Fibroblast of mammary gland (primary cell): ENCODE measurements at regions not wholly inside any gene's neighbourhood (a gene's known extent, or its start where the extent isn't known, plus 50 kb on each side); places are given as distances from the start of the nearest gene placed in this dataset.
A peak's percentile ranks its signal among the peaks of the same experiment; 100 is the strongest.
"Not testable (repeated sequence)": the region's sequence is repeated elsewhere in the genome, so short reads cannot be mapped to it uniquely, and the experiment has no call there.

Experiments
- DNase-seq: peaks from one replicate; pipeline ENCODE4 v3.0.0-alpha.2; 2010; ENCODE audit warnings: low read depth
- H3K4me3 ChIP-seq: 2 replicates; pipeline ENCODE4 v1.5.1; 2011; ENCODE audit warnings: low read depth, mild to moderate bottlenecking, low read length, moderate library complexity; ENCODE audit not compliant: control insufficient read depth
- CTCF ChIP-seq: conservative IDR thresholded peaks from 2 replicates; pipeline ENCODE4 v1.5.1; 2011; ENCODE audit warnings: low read depth, low read length, inconsistent platforms; ENCODE audit not compliant: control insufficient read depth, insufficient read depth

- no peak for TF ChIP-seq CTCF
- DNase-seq = peak; percentile 32
- no peak overlapping the region for H3K4me3 ChIP-seq
Observed at GRCh38 chr5:40124367-40124766, 555.3 kb upstream of the PTGER4 start.

GRCh38 chr5:40121236-40121635 lies 558.5 kb upstream of the PTGER4 start:
- no peak for TF ChIP-seq CTCF
- peak; percentile 15 for DNase-seq
- H3K4me3 ChIP-seq = no peak overlapping the region

GRCh38 chr5:40112875-40113274 lies 566.8 kb upstream of the PTGER4 start:
- no peak overlapping the region for H3K4me3 ChIP-seq
- no peak for TF ChIP-seq CTCF
- DNase-seq = peak; percentile 6

- DNase-seq, H3K4me3 ChIP-seq: not testable (repeated sequence)
Observed at GRCh38 chr5:40111036-40111435, 568.7 kb upstream of the PTGER4 start.

- H3K4me3 ChIP-seq = not testable (repeated sequence)
Observed at GRCh38 chr5:40108764-40109390, 570.8 kb upstream of the PTGER4 start.

GRCh38 chr5:40107786-40108185 lies 571.9 kb upstream of the PTGER4 start:
- not testable (repeated sequence) for H3K4me3 ChIP-seq, DNase-seq

More at GRCh38 chr5:40108764-40109390, 570.8 kb upstream of the PTGER4 start:
- DNase-seq = peak; percentile 79

GRCh38 chr5:40106847-40107246 lies 572.9 kb upstream of the PTGER4 start:
- no peak overlapping the region for H3K4me3 ChIP-seq
- no peak for DNase-seq
- TF ChIP-seq CTCF = no peak

GRCh38 chr5:40098313-40098712 lies 581.4 kb upstream of the PTGER4 start:
- TF ChIP-seq CTCF = no peak
- DNase-seq = no peak
- no peak overlapping the region for H3K4me3 ChIP-seq
